ENCODE measurements at regions not wholly inside any gene's neighbourhood (a gene's known extent, or its start where the extent isn't known, plus 50 kb on each side); places are given as distances from the start of the nearest gene placed in this dataset.

GRCh38 chr1:184810735-184811343 is 56.2 kb upstream of the EDEM3 start:
- H3K27me3 ChIP-seq (ENCODE audit: low read depth), result no peaks in the 10 kb centered on the region
- DNase-seq (ENCODE audit: low spot score in 2 of 2), result no peak
- in situ Hi-C loops (cut with MboI; ENCODE audit: low sequenced_read_pairs), result no loop called here
- no peak overlapping the region for H3K4me3 ChIP-seq
- 0 out of 2 replicates have a peak, but pooled peaks cover under 1% of the 10 kb centered on the region for H3K4me1 ChIP-seq
- H3K9me3 ChIP-seq, result peaks cover 5% of the 10 kb centered on the region; the same call in 1 of the 2 replicates
- no peaks in the 10 kb centered on the region for H3K36me3 ChIP-seq (replicated peaks)

GRCh38 chr1:184806296-184806721 is 51.7 kb upstream of the EDEM3 start:
- Histone ChIP-seq H3K4me3 (no peak overlapping the region), H3K9me3 (no peaks in the 10 kb centered on the region), H3K27me3 (ENCODE audit: low read depth) (no peaks in the 10 kb centered on the region), H3K36me3 (replicated peaks) (no peaks in the 10 kb centered on the region), H3K4me1 (0 out of 2 replicates have a peak, but pooled peaks cover 2% of the 10 kb centered on the region)
- in situ Hi-C loops (cut with MboI; ENCODE audit: low sequenced_read_pairs), result loop anchor here (5.0 to 10.0 kb wide), 2 partner anchors 171 to 358 kb away; no protein-coding TSS in a partner anchor
- no peak for DNase-seq (ENCODE audit: low spot score in 2 of 2)

GRCh38 chr1:184805667-184806295 is 51.1 kb upstream of the EDEM3 start:
- no peak overlapping the region for H3K4me3 ChIP-seq
- DNase-seq (ENCODE audit: low spot score in 2 of 2), result peak; percentile 77 to 90
- no peaks in the 10 kb centered on the region for H3K9me3 ChIP-seq
- H3K27me3 ChIP-seq (ENCODE audit: low read depth), result no peaks in the 10 kb centered on the region
- 0 out of 2 replicates have a peak, but pooled peaks cover 2% of the 10 kb centered on the region for H3K4me1 ChIP-seq
- in situ Hi-C loops (cut with MboI; ENCODE audit: low sequenced_read_pairs), result loop anchor here (5.0 to 10.0 kb wide), 2 partner anchors 172 to 359 kb away; no protein-coding TSS in a partner anchor
- no peaks in the 10 kb centered on the region for H3K36me3 ChIP-seq (replicated peaks)

Data from HAP-1 (cell line).